ENCODE measurements at regions not wholly inside any gene's neighbourhood (a gene's known extent, or its start where the extent isn't known, plus 50 kb on each side); places are given as distances from the start of the nearest gene placed in this dataset.
"Not testable (repeated sequence)": the region's sequence is repeated elsewhere in the genome, so short reads cannot be mapped to it uniquely, and the experiment has no call there.

DNA sequence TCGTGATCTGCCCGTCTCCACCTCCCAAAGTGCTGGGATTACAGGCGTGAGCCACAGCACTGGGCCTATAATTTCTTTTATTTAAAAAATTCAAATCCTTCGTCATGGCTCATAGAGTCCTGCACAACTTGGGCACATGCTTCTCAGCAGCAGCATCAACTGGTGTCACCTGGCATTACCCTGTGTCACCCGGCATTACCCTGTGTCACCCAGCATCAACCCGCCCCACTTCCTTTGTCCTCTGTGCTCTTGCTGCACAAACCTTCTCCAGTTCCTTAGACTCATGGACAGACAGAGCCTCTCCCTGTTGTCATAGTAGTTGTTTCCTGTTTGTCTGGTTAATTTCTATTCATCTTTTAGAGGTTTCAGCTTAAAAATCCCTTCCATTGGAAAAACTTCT, 121.2 kb upstream of the SERBP1 start:
- ChIA-PET CTCF (interaction anchor here (1.0 to 3.1 kb wide), 4 partner anchors 10 to 209 kb away, joined by 4 to 21 read pairs (median 8); no protein-coding TSS in a partner anchor), POLR2A (no interaction called here)
- TF ChIP-seq, protein P1, sequence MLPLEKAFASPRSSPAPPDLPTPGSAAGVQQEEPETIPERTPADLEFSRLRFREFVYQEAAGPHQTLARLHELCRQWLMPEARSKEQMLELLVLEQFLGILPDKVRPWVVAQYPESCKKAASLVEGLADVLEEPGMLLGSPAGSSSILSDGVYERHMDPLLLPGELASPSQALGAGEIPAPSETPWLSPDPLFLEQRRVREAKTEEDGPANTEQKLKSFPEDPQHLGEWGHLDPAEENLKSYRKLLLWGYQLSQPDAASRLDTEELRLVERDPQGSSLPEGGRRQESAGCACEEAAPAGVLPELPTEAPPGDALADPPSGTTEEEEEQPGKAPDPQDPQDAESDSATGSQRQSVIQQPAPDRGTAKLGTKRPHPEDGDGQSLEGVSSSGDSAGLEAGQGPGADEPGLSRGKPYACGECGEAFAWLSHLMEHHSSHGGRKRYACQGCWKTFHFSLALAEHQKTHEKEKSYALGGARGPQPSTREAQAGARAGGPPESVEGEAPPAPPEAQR (tag by site-specific recombination; IDR thresholded peaks at IDR 0.05), result no peak
- TF ChIP-seq, protein P2, sequence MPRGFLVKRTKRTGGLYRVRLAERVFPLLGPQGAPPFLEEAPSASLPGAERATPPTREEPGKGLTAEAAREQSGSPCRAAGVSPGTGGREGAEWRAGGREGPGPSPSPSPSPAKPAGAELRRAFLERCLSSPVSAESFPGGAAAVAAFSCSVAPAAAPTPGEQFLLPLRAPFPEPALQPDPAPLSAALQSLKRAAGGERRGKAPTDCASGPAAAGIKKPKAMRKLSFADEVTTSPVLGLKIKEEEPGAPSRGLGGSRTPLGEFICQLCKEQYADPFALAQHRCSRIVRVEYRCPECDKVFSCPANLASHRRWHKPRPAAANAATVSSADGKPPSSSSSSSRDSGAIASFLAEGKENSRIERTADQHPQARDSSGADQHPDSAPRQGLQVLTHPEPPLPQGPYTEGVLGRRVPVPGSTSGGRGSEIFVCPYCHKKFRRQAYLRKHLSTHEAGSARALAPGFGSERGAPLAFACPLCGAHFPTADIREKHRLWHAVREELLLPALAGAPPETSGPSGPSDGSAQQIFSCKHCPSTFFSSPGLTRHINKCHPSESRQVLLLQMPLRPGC (tag by site-specific recombination; IDR thresholded peaks at IDR 0.05), result no peak
- Histone ChIP-seq H3K9me3 (ENCODE audit: control insufficient read depth, insufficient read depth, low read depth, low read length) (no peaks in the 10 kb centered on the region), H3K36me3 (ENCODE audit: control insufficient read depth in 2 of 2, insufficient read depth in 1 of 2, low read length in 2 of 2) (no peaks in the 10 kb centered on the region), H3K4me3 (ENCODE audit: low read depth, low read length) (no peak overlapping the region), H3K27ac (ENCODE audit: extremely low read depth, low read depth, low read length) (no peak overlapping the region), H3K4me1 (ENCODE audit: control insufficient read depth, insufficient read depth, low read length) (no peaks in the 10 kb centered on the region)

DNA sequence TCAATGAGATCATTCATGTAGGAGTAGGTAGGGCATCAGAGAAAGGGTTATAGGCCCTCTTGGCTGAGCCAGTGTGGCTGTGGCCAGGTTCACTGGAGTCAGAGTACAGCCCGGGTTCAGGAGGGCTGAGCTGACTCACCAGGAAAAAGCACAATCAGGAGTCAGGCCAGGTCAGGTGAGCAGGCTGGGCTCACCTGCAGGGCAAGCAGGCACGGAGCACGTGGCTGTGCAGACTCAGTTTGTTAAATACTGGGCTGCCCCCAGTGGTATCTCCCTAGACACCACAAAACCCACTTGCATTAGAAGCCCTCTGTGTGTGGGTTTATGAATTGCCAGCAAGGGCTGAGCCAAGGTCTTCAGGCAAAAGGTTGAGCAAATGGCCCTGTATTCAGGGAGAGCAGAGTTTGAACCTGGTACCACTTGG, 122.1 kb upstream of the SERBP1 start:
- H3K9me3 ChIP-seq (ENCODE audit: control insufficient read depth, insufficient read depth, low read depth, low read length), result no peaks in the 10 kb centered on the region

DNA sequence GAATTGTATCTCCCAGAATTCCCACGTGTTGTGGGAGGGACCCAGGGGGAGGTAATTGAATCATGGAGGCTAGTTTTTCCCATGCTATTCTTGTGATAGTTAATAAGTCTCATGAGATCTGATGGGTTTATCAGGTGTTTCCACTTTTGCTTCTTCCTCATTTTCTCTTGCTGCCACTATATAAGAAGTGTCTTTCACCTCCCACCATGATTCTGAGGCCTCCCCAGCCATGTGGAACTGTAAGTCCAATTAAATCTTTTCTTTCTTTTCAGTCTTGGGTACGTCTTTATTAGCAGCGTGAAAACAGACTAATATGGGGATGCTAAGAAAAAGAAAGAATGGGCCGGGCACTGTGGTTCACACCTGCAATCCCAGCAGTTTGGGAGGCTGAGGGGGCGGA, 124.0 kb upstream of the SERBP1 start:
- H3K36me3 ChIP-seq (ENCODE audit: control insufficient read depth in 2 of 2, insufficient read depth in 1 of 2, low read length in 2 of 2); H3K9me3 ChIP-seq (ENCODE audit: control insufficient read depth, insufficient read depth, low read depth, low read length); H3K4me3 ChIP-seq (ENCODE audit: low read depth, low read length); H3K27ac ChIP-seq (ENCODE audit: extremely low read depth, low read depth, low read length); POLR2A ChIA-PET; H3K4me1 ChIP-seq (ENCODE audit: control insufficient read depth, insufficient read depth, low read length): not testable (repeated sequence)
- CTCF ChIA-PET, result interaction anchor here (3.1 kb wide), 1 partner anchor 8 kb away, joined by 21 read pairs; no protein-coding TSS in a partner anchor

More for the DNA sequence above, 122.1 kb upstream of the SERBP1 start:
- Histone ChIP-seq H3K36me3 (ENCODE audit: control insufficient read depth in 2 of 2, insufficient read depth in 1 of 2, low read length in 2 of 2) (no peaks in the 10 kb centered on the region), H3K27ac (ENCODE audit: extremely low read depth, low read depth, low read length) (no peak overlapping the region), H3K4me3 (ENCODE audit: low read depth, low read length) (no peak overlapping the region), H3K4me1 (ENCODE audit: control insufficient read depth, insufficient read depth, low read length) (no peaks in the 10 kb centered on the region)
- POLR2A ChIA-PET, result no interaction called here
- CTCF ChIA-PET, result interaction anchor here (0.6 to 3.1 kb wide), 9 partner anchors 10 to 219 kb away, joined by 3 to 21 read pairs (median 4); no protein-coding TSS in a partner anchor
- TF ChIP-seq ZIC2 (tag by site-specific recombination; IDR thresholded peaks at IDR 0.05) (no peak), ZFP41 (tag by site-specific recombination; IDR thresholded peaks at IDR 0.05; ENCODE audit: borderline replicate concordance) (no peak), ZFP3 (tag by site-specific recombination; IDR thresholded peaks at IDR 0.05; ENCODE audit: low read depth) (no peak), RBAK (tag by site-specific recombination; IDR thresholded peaks at IDR 0.05) (no peak)
- TF ChIP-seq, protein P3, sequence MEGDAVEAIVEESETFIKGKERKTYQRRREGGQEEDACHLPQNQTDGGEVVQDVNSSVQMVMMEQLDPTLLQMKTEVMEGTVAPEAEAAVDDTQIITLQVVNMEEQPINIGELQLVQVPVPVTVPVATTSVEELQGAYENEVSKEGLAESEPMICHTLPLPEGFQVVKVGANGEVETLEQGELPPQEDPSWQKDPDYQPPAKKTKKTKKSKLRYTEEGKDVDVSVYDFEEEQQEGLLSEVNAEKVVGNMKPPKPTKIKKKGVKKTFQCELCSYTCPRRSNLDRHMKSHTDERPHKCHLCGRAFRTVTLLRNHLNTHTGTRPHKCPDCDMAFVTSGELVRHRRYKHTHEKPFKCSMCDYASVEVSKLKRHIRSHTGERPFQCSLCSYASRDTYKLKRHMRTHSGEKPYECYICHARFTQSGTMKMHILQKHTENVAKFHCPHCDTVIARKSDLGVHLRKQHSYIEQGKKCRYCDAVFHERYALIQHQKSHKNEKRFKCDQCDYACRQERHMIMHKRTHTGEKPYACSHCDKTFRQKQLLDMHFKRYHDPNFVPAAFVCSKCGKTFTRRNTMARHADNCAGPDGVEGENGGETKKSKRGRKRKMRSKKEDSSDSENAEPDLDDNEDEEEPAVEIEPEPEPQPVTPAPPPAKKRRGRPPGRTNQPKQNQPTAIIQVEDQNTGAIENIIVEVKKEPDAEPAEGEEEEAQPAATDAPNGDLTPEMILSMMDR (tag by site-specific recombination; IDR thresholded peaks at IDR 0.05), result peak; percentile 44; the same call in 1 of the 2 replicates

DNA sequence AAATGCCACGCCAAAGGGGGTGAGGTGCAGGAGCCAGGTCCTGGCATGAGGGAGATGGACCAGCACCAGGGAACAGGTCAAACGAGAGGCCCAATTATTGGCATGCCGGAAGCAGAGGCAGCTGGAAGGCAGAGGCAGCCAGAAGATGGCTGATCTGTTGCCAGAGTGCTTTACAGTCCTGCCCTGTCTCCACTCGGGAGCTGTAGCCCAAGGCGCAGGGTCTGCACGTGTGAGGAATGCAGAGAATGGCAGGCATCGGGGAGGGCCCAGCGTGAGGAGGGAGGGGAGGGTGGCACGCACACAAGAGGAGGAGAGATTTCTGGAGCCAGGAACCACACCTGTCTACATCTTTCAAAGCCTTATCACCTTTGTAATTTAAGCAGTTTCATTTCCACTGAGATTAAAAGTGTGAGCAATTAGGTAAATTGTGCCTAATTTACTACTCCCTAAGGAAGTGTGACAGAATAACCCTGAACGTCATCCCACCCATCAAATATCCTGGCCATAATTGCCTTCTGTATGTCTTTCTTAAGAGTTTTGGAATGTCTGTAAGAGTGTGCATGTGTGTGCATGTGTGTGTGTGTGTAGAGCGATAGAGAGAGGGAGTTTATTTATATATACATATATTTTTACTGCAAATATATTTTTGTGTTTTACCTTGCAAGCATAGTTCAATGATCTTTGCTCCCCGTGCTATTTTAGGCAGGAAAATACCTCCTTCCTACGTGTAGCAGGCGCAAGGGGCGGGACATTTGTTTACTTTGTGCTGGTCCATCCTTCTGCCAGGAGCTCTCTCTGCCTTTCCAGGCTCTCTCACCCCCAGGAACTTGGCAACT, 125.5 kb upstream of the SERBP1 start:
- no peak for TF ChIP-seq GFI1B (tag by site-specific recombination; IDR thresholded peaks at IDR 0.05)
- TF ChIP-seq ZNF391 (tag by site-specific recombination; IDR thresholded peaks at IDR 0.05; ENCODE audit: borderline replicate concordance, low read depth), result no peak
- TF ChIP-seq, protein P4, sequence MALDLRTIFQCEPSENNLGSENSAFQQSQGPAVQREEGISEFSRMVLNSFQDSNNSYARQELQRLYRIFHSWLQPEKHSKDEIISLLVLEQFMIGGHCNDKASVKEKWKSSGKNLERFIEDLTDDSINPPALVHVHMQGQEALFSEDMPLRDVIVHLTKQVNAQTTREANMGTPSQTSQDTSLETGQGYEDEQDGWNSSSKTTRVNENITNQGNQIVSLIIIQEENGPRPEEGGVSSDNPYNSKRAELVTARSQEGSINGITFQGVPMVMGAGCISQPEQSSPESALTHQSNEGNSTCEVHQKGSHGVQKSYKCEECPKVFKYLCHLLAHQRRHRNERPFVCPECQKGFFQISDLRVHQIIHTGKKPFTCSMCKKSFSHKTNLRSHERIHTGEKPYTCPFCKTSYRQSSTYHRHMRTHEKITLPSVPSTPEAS (tag by site-specific recombination; IDR thresholded peaks at IDR 0.05), result peak; percentile 42; the same call in 1 of the 2 replicates
- TF ChIP-seq IKZF3 (tag by site-specific recombination; IDR thresholded peaks at IDR 0.05), result no peak
- no peak overlapping the region for H3K4me3 ChIP-seq (ENCODE audit: low read depth, low read length)
- no peak overlapping the region for H3K27ac ChIP-seq (ENCODE audit: extremely low read depth, low read depth, low read length)
- ChIA-PET POLR2A (no interaction called here), CTCF (interaction anchor here (0.7 to 1.0 kb wide), 3 partner anchors 20 to 205 kb away, joined by 3 to 4 read pairs (median 3); no protein-coding TSS in a partner anchor)
- H3K36me3 ChIP-seq (ENCODE audit: control insufficient read depth in 2 of 2, insufficient read depth in 1 of 2, low read length in 2 of 2), result no peaks in the 10 kb centered on the region
- no peaks in the 10 kb centered on the region for H3K9me3 ChIP-seq (ENCODE audit: control insufficient read depth, insufficient read depth, low read depth, low read length)
- no peaks in the 10 kb centered on the region for H3K4me1 ChIP-seq (ENCODE audit: control insufficient read depth, insufficient read depth, low read length)

All from HEK293 (cell line).